SH-SY5Y (cell line): ENCODE measurements at regions not wholly inside any gene's neighbourhood (a gene's known extent, or its start where the extent isn't known, plus 50 kb on each side); places are given as distances from the start of the nearest gene placed in this dataset.

Source experiments
- GATA2 ChIP-seq: IDR thresholded peaks from 2 replicates; pipeline ENCODE4 v1.6.1; 2011; ENCODE audit warnings: mild to moderate bottlenecking, low read depth, low read length
- GATA3 ChIP-seq: IDR thresholded peaks from 2 replicates; pipeline ENCODE4 v1.6.1; 2011; ENCODE audit warnings: low read depth, mild to moderate bottlenecking, low read length, moderate library complexity

DNA sequence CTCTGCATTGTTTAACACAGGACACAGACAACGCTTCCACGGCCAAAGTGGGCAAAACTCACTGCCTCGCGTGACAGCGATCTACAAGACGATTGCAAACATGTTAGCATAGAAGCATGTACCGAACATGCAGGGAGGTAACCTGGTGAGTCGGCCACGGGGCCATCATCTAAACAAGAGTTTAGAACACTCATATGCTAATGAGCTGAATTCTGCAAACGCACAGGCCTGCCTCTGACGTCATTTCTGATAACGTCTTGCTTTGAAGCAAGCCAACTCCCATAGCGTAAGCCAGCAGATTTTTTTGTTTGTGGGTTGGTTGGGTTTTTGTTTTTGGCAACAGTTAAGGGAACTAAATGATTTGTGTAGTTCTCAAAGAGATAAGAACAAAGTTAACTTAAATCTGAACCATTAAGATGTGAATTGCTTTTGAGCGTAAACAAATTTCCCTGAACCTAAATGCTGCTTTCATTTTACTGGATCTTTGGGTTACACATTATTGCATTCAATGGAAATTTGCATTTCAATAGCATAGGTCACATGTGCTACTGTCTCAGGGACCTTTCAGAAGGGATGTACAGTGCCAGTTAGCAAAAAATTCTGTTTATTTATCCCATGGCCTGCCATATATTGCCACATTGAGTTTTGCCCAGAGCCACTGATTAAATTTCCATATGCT is 184.5 kb upstream of the PDE10A start:
- TF ChIP-seq GATA2: no peak
- TF ChIP-seq GATA3: no peak
